PC-9 (cell line): ENCODE measurements at regions not wholly inside any gene's neighbourhood (a gene's known extent, or its start where the extent isn't known, plus 50 kb on each side); places are given as distances from the start of the nearest gene placed in this dataset.

Experiments
- BruUV-seq: library from RNA; stranded (reverse); fragments of 400-500 nt; replicated peaks from 2 replicates; lab custom pipeline; 2021; lab: Mats Ljungman, UMichigan
- CTCF ChIA-PET: fragments of 300-600 bp; sonication (Branson Sonifier 250); formaldehyde crosslinking; loops from one replicate; lab custom pipeline; 2022; ENCODE audit warnings: antibody characterized with exemption; lab: Charles Lee
- POLR2A ChIA-PET: fragments of 300-600 bp; sonication (Branson Sonifier 250); formaldehyde crosslinking; loops from one replicate; lab custom pipeline; 2022; ENCODE audit warnings: antibody characterized with exemption; ENCODE audit not compliant: unreplicated experiment; lab: Charles Lee
- DNase-seq, 2 experiments: peaks; one replicate each; pipeline versions ENCODE4 v3.0.0 to v3.0.0-alpha.2; 2015 to 2022; ENCODE audit warnings: mixed read lengths in 1 of 2
- H2AFZ ChIP-seq: fragments of 200-600 bp; sonication (generic); 2 replicates; pipeline ENCODE4 v1.8.1; 2017; ENCODE audit warnings: antibody characterized with exemption
- H3F3A ChIP-seq: fragments of 200-600 bp; sonication (generic); 2 replicates; pipeline ENCODE4 v1.8.1; 2017; ENCODE audit warnings: antibody characterized with exemption, mild to moderate bottlenecking, low read depth; ENCODE audit not compliant: insufficient read depth
- H3K27ac ChIP-seq: fragments of 200-600 bp; sonication (generic); 2 replicates; pipeline ENCODE4 v1.6.1; 2016; ENCODE audit warnings: mixed run types
- H3K27me3 ChIP-seq: fragments of 200-600 bp; sonication (generic); 2 replicates; pipeline ENCODE4 v1.6.1; 2016; ENCODE audit warnings: low read depth, mixed run types; ENCODE audit not compliant: insufficient read depth
- H3K36me3 ChIP-seq: fragments of 200-600 bp; sonication (generic); 2 replicates; pipeline ENCODE4 v1.6.1; 2016; ENCODE audit warnings: low read depth, mixed run types
- H3K4me1 ChIP-seq: fragments of 200-600 bp; sonication (generic); replicated peaks from 2 replicates; pipeline ENCODE4 v1.6.1; 2016; ENCODE audit warnings: mixed run types; ENCODE audit not compliant: insufficient read depth
- H3K4me2 ChIP-seq: fragments of 200-600 bp; sonication (generic); 2 replicates; pipeline ENCODE4 v1.6.1; 2017; ENCODE audit warnings: mixed run types
- H3K4me3 ChIP-seq: fragments of 200-600 bp; sonication (generic); 2 replicates; pipeline ENCODE4 v1.6.1; 2016; ENCODE audit warnings: mixed run types
- H3K79me2 ChIP-seq: fragments of 200-600 bp; sonication (generic); 2 replicates; pipeline ENCODE4 v1.6.1; 2017; ENCODE audit warnings: low read depth, mixed run types
- H3K9me2 ChIP-seq: fragments of 200-600 bp; sonication (generic); 2 replicates; pipeline ENCODE4 v1.8.1; 2017; ENCODE audit warnings: mild to moderate bottlenecking; ENCODE audit not compliant: insufficient read depth
- H3K9me3 ChIP-seq: fragments of 200-600 bp; sonication (generic); 2 replicates; pipeline ENCODE4 v1.8.1; 2016; ENCODE audit warnings: low read depth; ENCODE audit not compliant: insufficient read depth
- H4K20me1 ChIP-seq: fragments of 200-600 bp; sonication (generic); 2 replicates; pipeline ENCODE4 v1.8.1; 2017; ENCODE audit not compliant: insufficient read depth
- EZH2 ChIP-seq: fragments of 200-600 bp; sonication (generic); IDR thresholded peaks from 2 replicates; pipeline ENCODE4 v1.8.0; 2017; ENCODE audit warnings: antibody characterized with exemption, low read depth
- intact Hi-C: fragments of 100-400 bp; cut with micrococcal nuclease; formaldehyde crosslinking; loops from one replicate; pipeline ENCODE4 v1.10.0; 2022; ENCODE audit not compliant: unreplicated experiment
- TF ChIP-seq, protein P1 (sequence below): fragments of 200-600 bp; sonication (generic); conservative IDR thresholded peaks from 2 replicates; pipeline ENCODE4 v1.6.1; 2017; ENCODE audit warnings: mixed run types, antibody characterized with exemption, mild to moderate bottlenecking, moderate library complexity

- ChIA-PET POLR2A (no interaction called here), CTCF (no interaction called here)
- Histone ChIP-seq H3K79me2 (no peaks in the 10 kb centered on the region), H3K9me3 (no peaks in the 10 kb centered on the region), H3K27ac (no peak overlapping the region), H3K9me2 (no peaks in the 10 kb centered on the region), H4K20me1 (no peaks in the 10 kb centered on the region), H2AFZ (no peak overlapping the region), H3K4me1 (no peaks in the 10 kb centered on the region), H3K27me3 (peaks cover 83% of the 10 kb centered on the region), H3F3A (no peaks in the 10 kb centered on the region), H3K4me2 (no peak overlapping the region), H3K36me3 (no peaks in the 10 kb centered on the region), H3K4me3 (no peak overlapping the region)
- BruUV-seq, result no TSS peak
- intact Hi-C loops, result no loop called here
- DNase-seq, result no peak
- TF ChIP-seq EZH2, result no peak
- TF ChIP-seq, protein P1, sequence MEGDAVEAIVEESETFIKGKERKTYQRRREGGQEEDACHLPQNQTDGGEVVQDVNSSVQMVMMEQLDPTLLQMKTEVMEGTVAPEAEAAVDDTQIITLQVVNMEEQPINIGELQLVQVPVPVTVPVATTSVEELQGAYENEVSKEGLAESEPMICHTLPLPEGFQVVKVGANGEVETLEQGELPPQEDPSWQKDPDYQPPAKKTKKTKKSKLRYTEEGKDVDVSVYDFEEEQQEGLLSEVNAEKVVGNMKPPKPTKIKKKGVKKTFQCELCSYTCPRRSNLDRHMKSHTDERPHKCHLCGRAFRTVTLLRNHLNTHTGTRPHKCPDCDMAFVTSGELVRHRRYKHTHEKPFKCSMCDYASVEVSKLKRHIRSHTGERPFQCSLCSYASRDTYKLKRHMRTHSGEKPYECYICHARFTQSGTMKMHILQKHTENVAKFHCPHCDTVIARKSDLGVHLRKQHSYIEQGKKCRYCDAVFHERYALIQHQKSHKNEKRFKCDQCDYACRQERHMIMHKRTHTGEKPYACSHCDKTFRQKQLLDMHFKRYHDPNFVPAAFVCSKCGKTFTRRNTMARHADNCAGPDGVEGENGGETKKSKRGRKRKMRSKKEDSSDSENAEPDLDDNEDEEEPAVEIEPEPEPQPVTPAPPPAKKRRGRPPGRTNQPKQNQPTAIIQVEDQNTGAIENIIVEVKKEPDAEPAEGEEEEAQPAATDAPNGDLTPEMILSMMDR, result no peak
Measured at GRCh38 chr9:96088510-96088909, 213.0 kb downstream of the ERCC6L2 start.

DNA sequence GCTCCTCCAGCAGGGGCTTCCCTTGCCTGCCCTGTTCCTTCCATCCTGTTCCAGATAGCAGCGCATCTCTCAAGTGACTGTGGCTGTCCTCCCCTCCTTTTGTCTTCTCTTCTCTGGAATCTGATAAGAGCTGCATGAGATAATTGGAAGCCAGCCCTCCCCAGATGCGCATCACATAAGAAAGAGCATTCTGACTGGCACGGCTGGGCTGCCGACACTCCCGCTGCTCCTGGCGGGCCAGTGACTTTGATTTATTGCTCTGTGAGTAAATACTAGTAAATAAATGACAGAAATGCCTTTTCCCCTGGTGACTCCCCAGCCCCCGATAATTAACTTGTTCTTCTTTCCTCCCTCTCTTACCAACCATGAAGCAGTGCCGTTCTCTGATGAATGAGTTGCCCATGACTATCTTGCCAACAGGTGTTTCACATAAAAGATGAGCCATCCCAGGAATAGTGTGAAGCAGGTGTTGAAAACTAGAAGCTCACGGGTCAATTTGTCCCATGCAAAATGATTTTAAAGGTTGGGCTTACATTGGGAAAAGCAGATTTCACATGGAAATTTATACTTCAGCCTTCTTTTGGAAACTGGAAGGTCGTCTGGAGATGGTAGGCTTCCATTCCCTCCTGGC lies 212.3 kb downstream of the ERCC6L2 start:
- ChIA-PET POLR2A (no interaction called here), CTCF (no interaction called here)
- no peaks in the 10 kb centered on the region for H3K79me2 ChIP-seq
- no TSS peak for BruUV-seq
- TF ChIP-seq, protein P1, result no peak
- TF ChIP-seq EZH2, result no peak
- H3F3A ChIP-seq, result no peaks in the 10 kb centered on the region
- no peak for DNase-seq
- H3K4me3 ChIP-seq, result no peak overlapping the region
- intact Hi-C loops, result no loop called here
- H3K9me2 ChIP-seq, result no peaks in the 10 kb centered on the region
- no peaks in the 10 kb centered on the region for H4K20me1 ChIP-seq
- no peaks in the 10 kb centered on the region for H3K4me1 ChIP-seq
- H3K27me3 ChIP-seq, result peaks cover 80% of the 10 kb centered on the region
- no peaks in the 10 kb centered on the region for H3K9me3 ChIP-seq
- no peak overlapping the region for H2AFZ ChIP-seq
- no peaks in the 10 kb centered on the region for H3K36me3 ChIP-seq
- no peak overlapping the region for H3K4me2 ChIP-seq
- H3K27ac ChIP-seq, result no peak overlapping the region

DNA sequence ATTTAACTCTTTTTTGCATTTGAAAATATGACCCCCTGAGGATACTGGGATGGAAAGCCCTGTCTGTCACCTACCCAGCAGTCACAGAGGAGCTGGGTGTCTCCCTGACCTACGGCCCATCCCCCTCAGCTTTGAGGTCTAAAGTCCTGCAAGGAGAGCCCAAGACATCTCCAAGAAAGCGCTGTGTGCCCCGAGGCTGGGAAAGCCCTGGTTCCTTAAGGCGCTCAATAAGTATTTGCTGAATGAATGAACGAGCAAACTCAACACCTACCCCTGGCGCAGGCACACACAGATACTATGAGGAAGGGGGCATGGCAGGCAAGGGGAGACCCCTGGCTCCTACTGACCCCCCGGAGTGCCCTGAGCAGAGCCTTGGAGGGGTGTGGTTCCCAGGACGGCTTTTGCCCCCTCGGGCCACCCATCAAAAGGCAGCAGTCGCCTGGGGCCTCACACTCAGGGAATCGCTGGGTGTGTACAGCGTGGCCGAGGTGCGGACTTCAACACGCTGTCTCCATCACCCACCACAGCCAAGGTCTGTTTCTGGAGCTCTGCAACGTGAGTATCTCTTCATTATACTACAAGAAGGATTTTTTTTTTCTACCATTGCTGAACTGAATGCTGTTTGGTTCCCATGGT lies 211.6 kb downstream of the ERCC6L2 start:
- DNase-seq, result no peak
- ChIA-PET CTCF (no interaction called here), POLR2A (no interaction called here)
- Histone ChIP-seq H3K79me2 (no peaks in the 10 kb centered on the region), H2AFZ (no peak overlapping the region), H3K27ac (no peak overlapping the region), H3K36me3 (no peaks in the 10 kb centered on the region), H3K27me3 (peaks cover 75% of the 10 kb centered on the region), H4K20me1 (no peaks in the 10 kb centered on the region), H3K9me3 (no peaks in the 10 kb centered on the region), H3F3A (no peaks in the 10 kb centered on the region), H3K4me1 (no peaks in the 10 kb centered on the region), H3K4me2 (no peak overlapping the region), H3K4me3 (no peak overlapping the region), H3K9me2 (no peaks in the 10 kb centered on the region)
- TF ChIP-seq EZH2, result no peak
- TF ChIP-seq, protein P1, result no peak
- intact Hi-C loops, result no loop called here
- no TSS peak for BruUV-seq
